ENCODE measurements at regions not wholly inside any gene's neighbourhood (a gene's known extent, or its start where the extent isn't known, plus 50 kb on each side); places are given as distances from the start of the nearest gene placed in this dataset.
A peak's percentile ranks its signal among the peaks of the same experiment; 100 is the strongest.
"Not testable (repeated sequence)": the region's sequence is repeated elsewhere in the genome, so short reads cannot be mapped to it uniquely, and the experiment has no call there.

DNA sequence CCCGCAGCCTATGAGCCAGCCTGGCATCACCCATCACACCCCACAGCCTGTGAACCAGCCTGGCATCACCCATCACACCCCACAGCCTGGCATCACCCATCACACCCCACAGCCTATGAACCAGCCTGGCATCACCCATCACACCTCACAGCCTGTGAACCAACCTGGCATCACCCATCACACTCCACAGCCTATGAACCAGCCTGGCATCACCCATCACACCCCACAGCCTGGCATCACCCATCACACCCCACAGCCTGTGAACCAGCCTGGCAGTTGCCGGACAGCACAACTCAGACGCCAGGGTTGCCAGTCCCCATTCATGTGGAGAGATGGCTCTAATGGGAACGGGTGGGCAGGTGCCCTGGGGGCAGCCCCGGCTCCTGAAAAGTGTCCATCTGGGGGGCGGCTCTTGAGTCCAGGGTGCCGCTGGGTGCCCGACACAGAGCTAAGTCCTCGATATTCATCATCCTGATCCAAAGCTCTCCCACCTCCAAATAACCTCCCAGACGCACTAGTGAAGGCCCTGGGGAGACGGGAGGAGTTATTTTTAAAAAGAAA is 116.9 kb upstream of the AFDN start:
- not testable (repeated sequence) for DNase-seq

DNA sequence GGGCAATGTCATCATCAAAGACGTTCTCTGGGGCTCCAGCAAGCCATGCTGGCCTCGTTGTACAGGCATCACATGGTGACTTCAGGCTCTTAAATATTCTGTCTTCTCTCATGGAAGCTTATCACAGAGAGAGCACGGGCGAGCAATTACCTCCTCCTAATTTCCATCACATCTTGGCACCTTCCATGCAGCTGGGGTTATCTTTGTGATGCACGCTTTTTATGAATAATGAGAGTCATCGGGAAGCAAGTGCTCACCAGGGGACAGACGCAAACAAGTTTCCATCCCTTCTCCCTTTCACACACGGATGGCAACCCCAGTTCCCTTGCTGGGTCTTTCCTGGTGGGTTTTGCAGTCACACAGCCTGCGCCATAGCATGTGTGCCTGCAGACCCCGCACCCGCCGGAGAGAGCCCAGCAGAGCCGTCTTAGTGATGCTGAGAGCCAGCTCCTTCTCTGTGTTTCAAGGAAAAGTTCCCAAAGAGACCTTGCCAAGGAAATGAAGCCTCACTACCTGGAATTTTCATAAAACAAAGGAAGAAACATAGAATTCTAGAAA is 116.3 kb upstream of the AFDN start:
- DNase-seq: no peak

DNA sequence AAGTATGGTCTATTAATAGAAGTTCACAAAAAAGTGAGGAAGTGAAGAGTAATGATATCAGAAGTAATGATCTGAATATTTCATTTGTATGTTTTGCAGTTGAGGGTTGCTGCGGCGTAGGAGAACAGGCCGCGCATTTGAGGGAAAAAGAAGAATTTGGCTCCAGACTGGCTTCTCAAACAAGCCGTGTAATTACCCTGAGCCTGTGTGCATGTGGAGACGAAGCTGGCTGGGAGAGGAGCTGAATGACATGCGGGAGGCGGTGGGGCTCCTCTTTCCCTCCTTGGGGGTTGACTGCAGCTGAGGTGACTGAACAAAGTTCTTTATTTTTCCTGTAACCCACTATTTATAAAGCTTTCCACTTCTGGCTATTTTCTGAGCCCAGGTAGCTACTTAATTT is 115.5 kb upstream of the AFDN start:
- peak; percentile 79 for DNase-seq

DNA sequence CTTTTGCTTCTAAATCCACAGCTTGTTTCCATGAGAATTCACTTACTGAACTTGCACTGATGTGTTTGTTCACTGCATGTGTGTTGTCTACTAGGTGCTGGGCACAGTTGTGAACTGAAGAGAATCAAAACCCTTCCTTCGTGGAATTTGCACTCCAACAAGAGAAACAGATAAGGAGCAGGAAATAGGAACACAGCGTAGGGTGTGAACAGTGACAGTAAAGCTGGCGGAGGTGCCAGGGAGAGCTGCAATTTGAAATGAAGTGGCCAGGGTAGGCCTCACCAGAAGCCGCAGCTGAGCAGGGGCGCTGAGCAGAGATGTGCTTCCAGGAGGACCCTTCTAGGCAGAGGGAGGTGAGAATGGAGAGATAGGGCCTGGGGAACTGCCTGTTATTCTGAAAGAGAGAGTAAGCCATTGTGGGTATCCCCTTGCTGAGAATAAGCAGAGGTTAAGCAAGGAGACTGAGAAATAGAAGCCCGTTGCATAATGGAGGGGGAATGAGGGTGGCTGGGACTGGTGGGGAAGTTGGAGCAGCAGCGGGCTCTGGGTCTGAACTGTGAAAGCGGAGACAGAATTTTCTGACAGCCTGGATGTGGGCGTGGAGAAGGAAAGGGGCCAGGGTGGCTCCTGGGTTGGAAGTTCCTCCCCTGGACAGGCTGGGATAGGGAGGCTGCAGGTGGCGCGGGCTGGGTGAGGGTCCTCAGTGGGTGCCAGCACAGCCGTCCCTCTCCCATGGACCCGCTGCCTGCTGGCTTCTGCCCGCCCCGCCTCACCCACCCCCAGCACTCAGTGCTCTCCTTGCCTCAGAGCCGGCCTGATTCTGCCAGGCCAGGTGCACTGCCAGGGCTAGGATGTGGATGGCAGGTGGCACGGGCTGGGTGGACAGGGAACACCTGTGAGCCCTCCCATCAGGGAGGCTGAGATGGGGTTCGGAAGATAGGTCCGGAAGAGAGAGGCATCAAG is 114.7 kb upstream of the AFDN start:
- DNase-seq: no peak

DNA sequence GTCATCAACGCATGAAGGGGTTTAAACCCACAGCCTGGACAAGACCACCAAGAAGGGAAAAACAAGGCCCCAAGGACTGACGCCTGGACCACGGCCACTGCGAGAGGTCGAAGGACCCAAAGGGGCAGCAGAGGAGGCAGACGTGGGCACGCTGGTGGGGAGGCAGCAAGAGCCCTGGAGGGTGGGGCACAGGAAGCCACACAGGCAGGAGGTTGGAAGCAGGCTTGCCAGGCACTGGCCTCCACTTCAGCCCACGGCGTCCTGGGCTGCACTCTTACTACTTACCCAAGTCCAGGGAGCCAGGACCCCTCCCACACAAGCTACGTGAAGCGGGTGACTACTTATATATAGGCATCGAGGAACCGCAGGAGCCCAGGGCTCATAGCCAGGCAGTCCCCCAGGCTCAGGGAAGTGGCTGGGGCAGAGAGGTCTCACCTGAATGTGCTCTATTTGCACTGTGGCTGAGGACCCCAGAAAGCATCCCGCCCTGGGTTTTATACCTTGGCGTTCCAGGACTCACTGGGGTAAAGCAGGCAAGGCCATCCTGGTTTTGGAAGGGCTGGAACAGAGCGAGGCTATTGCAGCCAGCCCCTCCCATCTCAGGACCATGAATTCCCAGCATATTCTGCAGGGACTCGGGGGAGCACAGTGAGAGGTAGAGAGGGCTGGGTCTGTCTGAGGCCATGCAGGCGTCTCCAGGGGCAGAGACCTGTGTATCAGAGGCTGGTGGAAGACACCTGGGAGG is 113.8 kb upstream of the AFDN start:
- no peak for DNase-seq

DNA sequence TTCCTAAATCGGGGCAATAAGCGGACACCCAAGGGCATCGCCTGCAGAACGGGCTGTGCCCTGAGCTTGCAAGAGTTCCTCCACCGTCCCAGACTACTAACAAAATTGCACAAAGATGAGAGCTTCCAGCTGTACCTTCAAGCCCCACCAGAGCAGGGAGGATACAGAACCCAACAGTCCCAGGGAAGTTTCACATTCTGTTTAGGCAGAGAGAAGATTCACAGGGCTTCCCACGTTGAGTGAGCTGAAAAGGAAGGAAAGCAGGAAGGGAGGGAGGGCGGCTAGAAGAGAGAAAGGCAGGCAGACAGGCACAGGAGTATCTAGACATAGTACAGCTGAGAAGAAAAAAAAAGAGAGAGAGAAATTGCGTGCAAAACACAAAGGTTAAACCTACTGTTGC is 112.6 kb upstream of the AFDN start:
- DNase-seq: no peak

DNA sequence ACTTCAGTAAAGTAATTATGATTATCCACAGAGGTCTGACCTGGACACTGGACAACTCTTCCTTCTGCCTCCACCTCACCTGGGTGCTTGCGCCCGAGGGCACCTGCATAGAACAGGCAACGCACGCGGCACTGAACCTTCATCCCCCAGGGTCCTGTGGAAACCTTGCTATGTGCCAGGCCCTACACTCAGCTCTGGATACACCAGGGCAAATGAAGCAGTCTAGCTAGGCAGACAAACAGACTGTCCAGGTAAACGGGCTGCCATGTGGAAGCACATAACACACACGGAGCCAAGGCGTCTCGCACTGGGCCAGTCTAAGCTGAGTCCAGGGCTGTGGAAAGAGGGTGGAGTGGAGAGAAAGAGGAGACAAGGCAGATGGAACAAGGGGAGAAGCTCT is 109.3 kb upstream of the AFDN start:
- no peak for DNase-seq

DNA sequence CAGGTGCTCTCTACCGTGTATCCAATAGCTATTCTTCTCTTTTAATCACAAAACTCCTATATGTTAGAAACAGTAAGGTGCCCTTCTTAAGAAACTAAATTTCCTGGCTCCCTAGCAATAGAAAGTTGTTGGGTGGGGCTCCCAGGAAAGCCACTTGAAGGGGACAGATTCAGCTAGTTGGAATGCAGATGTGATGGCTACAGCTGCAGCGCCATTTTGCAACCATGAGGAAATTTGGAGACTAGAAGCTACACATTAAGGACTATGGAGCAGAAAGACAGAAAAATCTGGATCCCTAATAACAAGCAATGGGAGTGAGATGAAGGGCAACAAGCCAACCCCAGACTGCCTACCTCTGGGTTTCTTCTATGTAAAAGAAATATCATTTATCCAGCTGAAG is 108.8 kb upstream of the AFDN start:
- no peak for DNase-seq

DNA sequence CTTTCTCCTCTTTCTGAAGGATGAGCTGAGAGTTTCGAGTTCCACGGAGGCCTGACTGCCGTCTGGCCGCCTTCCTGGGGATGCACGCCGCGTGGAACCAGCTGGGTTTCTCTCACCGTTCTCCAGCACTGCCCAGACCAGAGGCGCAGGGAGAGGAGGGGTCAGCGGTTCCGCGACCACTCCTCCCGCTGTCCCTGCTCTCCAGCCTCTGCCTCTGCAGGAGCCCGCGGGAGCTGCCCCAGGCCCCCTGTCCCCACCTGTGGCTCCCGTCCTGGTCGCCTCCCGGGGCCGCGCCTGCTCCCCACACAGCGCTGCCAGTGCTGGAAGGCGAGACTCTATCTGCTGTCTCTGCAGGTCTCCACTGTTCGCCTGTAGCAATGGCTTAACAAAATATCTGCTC is 106.8 kb upstream of the AFDN start:
- no peak for DNase-seq

DNA sequence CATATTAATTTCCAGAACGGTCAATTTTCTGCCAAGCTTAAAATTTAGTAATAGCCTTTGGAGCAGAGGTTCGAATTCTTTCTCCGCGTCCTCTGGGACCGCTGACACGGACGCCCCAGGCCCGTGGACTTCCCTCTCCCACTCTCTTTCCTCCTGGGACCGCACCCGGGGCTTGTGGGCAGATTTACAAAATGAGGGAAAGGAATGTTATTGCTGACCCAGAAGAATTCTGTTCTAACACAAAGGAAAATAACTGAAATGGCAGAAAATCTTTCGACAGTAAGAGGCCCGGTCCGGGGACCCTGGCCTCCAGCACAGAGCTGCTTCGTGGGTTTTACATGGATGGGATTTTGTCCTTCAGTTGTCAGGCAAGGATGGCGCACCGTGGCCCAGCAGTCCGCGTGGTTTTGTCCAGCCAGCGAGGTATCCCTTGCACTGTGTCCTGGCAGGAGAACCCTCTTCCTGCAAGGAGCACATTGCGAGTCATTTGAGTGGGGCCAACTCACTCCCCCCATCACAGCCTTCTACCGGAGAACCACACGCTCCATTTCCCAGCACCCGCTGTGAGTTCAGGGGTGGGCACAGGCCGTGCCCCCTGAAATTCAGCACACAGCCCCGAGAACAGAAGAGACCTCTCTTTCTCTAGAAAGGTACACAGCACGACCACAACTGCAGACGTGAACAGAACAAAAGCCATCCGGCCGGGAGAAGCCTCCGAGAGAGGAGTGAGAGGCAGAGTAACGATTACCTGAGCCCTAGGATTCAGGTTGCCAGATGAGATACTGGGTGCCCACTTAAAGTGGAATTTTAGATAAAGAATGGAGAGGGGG is 106.0 kb upstream of the AFDN start:
- no peak for DNase-seq

DNA sequence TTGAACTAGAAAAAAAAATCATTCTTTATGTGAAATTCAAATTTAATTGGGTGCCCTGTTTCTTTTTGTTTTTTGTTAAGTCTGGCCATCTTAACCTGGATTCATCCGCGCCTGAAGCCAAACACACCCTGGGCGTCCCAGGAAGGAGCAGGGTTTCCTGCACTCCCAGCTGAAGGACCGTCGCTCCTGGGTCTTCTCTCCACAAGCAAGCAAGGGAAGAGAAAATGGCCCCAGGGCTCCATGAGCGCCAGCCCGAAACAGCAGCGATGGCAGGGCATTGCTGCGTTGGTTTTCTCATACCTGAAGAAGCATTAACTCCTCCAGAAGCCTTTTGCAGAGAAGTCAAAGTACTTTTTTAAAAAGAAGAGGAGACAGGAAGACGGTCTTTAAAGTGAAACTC is 105.4 kb upstream of the AFDN start:
- DNase-seq: no peak

DNA sequence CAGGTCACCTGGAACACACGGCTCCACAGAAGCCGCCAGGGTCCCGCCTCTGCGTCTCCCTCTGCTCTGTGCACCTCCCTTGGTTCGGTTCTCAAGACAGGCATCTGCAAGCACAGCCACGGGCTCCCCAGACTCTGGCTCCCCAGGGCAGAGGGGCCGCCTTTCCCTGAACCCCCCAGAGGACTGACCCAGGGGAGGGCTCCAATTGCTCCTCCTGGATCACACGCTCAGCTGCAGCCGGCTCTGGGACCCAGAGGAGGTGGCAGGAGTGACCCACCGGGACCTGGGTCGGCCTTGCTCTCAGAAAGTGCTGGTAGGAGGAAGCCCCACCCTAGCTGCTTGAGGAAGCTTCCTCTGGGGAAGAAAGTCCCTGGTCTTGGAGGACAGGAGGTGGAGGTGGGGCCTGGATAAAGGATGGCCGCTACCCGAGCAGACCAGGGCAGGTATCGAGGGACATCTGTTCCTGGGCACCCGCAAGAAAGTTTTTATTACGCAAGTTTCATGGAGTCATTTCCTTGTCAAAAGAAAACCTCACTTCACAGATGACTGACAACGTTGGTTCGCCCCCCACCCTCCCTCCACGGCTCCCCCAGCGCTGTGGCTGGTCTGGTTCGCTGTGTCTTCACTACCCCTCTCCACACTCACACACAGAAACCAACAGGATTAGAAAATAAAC is 103.9 kb upstream of the AFDN start:
- DNase-seq: no peak

DNA sequence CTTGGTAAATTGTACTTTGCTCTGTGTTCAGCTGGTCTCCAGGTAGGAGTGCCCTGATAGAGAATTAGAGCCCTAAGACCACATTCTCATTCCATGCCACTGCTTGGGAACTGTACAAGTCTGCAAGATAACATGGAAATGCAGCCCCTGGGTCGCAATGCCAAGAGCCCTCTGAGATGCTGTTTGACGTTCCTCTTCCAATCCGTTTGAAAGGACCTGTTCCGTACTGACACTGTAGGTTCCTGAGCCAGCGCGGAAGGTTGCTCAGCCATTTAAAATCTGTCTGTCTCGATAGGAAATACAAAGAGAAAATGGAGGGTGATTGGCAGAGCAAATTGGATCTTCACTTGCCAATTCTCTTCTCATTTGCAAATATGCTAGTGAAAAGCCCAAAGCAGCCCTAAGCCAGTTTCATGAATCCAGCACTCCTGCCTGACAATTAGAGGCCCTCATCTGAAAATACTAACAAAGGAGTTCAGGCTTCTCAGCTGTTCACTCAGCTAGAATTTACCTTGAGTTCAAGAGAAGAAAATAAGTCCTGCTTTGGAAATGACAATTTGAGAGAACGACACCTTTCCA is 100.6 kb upstream of the AFDN start:
- DNase-seq: no peak

DNA sequence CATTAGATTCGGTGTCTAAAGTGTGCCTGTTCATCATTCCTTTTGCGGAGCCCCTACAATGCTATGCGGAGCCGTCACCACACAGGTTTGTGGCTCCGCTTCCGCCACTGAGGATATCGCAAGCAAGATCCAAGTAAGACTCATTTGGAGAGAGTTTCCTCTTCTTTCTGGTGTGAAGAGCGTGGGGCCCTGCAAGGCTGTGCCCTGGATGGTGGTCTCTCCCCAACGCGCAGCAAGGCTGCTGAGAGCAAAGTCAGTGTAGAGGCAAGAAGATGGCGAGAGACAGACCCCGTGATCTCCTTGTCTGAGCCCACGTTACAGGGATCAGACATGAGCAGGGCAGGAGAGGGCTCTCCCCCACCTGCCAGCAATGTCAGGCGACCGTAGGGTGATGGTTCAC is 96.3 kb upstream of the AFDN start:
- no peak for DNase-seq

DNA sequence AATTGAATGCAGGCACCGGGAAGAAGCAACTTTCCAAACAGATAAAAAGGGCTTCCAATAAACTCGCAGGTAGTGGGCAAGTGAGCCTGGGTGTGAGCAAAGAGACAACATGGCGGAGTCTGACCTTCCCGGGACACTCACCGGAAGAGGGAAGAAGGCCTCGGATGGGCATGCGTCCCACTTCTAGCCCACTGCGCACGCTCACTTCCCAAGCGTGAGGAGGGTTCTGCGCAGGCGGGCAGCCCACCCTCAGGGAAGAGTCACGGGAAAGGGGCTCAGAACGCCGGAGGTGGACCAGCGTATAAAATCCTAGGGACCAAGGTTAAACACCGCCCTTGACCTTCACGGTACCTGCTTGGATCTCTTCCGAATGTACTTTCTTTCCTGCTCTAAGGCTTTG is 95.5 kb upstream of the AFDN start:
- DNase-seq: no peak

DNA sequence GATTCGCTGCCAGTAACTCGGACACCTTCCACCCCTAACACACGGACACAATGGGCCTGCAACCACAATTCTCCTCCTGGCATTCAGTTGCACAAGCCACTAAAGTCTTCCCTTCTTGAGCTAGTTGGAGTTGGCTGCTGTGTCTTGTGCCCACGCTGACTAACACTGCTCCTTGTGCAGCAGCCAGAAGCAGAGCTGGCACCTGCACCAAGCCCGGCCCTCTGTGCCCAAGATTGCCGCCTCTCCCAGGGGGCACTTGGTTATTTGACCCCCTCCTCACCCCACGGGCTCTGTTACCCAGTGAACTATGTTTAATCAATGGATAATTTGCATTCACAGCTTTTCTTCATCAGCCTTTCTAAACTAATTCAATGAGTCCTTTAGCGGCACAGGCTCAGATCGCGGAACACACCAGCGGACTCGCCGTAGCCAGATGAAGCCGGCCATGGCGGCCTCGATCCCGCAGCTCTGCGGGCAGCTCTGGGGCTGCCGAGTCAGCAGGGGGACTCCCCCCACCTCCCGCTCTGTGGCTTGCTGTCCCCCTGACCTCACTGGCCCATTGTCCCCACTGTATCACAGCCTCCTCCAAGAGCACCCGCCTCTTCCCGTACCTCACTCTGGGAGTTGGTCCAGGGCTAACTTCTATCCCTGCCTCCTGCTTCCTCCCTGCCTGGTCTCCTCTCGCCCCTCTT is 94.8 kb upstream of the AFDN start:
- no peak for DNase-seq

DNA sequence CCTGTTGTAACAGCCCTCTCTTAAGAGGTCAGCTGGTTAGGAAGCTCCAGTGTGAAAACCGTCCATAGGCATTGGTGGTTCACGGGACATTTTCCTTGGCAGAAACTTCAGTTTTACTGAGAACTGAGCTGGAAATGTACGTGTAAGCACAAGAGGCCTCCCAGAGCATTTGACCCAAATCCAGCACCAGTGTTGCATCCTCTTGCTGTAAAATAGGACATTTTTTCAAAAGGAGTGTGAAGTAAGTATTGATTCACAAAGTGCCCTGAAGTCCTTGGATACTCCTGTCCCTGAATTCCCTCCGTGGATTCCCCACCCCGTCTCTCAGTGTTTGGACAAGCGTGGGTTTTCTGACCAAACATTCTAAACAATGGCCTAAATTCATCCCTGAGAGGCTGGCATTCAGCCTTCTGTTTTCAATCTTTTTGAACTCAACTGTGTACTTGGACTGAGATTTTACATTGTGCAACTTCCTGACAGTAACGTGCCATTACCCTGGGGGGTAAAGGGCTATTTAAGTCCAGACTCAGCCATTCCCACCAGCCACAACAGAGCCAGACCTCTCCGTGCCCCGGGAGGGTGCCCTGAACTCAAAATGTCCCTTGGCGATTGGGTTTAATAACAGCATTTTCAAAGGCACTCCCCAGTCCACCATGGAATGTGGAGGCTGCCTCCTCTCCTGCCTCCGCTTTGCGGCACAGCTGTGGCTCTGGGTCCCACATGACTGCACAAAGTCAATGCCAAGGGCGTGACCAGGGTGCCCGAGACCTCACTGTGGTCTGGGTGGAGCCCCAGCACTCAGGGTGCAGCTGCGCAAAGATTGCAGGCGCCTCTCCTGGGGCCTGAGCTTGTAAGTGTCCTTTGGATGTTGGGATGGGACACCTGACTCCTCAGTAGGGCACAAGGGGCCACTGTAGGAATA is 92.7 kb upstream of the AFDN start:
- DNase-seq: peak; percentile 35

DNA sequence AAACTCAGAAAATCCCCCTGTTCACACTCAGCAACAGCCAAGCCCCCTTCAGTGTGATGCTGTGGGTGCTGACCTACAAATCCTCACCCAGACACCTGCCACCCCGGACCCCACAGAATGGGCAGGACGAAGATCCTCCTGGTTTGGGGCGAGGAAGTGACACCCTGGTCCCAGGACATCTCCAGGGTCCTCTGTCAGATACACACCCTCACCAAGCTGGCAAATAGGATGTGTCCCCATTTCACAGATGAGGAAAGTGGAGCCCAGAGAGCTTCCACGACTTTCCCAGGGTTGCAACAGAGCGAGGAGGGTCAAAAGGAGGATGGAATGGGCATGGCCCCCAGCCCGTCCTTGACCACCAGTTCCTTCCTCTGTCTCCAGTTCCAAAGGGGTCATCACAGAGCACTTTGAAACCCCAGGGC is 92.0 kb upstream of the AFDN start:
- DNase-seq: no peak
